ENCODE measurements at regions not wholly inside any gene's neighbourhood (a gene's known extent, or its start where the extent isn't known, plus 50 kb on each side); places are given as distances from the start of the nearest gene placed in this dataset.

DNA sequence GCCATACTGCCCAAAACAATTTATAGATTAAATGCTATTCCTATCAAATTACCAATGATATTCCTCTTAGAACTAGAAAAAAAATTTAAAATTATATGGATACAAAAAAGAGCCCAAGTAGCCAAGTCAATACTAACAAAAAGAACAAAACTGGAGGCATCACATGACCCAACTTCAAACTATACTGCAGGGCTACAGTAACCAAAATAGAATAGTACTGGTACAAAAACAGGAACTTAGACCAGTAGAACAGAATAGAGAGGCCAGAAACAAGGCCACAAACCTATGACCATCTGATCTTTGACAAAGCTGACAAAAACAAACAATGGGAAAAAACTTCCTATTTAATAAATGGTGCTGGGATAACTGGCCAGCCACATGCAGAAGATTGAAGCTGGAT lies 86.1 kb upstream of the KYNU start:
- no peak for DNase-seq (ENCODE audit: low spot score in 2 of 2)

DNA sequence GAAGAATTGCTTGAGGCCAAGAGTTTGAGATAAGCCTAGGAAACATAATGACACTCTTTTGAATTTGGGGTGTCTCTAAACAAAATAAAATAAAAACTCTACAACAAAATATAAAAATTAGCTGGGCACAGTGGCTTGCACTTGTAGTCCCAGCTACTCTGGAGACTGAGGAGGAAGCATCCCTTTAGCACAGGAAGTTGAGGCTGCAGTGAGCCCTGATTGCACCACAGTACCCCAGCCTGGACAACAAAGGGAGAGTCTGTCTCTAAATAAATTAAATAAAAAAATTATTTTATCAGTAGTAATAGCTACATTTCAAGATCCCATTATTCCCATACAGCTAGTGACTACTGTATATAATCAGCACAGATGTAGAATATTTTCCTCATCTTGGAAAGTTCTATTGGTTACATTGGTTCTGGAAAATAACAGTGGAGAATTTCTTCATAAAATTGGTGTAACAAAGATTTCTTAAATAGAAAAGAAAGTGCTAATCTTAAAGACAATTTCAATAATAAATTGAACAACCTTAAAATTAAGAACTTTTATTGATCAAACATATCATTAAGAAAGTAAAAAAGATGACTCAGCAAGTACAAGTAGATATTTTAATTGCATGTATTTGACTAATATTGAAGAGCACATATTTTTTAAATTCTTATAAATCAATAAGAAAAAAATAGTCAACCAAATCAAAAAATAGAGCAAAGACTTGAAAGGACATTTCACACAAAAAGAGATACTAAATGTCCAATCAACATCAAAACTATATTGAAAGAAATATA lies 90.4 kb upstream of the KYNU start:
- Histone ChIP-seq H3K9me3 (no peaks in the 10 kb centered on the region), H3K4me1 (no peaks in the 10 kb centered on the region), H3K27me3 (ENCODE audit: low read depth) (no peaks in the 10 kb centered on the region), H3K36me3 (replicated peaks) (no peaks in the 10 kb centered on the region), H3K4me3 (no peak overlapping the region)
- no peak for DNase-seq (ENCODE audit: low spot score in 2 of 2)
- in situ Hi-C loops (cut with MboI; ENCODE audit: low sequenced_read_pairs): no loop called here

More for the DNA sequence above, 86.1 kb upstream of the KYNU start:
- Histone ChIP-seq H3K4me3 (no peak overlapping the region), H3K9me3 (no peaks in the 10 kb centered on the region), H3K36me3 (replicated peaks) (no peaks in the 10 kb centered on the region), H3K4me1 (no peaks in the 10 kb centered on the region), H3K27me3 (ENCODE audit: low read depth) (no peaks in the 10 kb centered on the region)
- in situ Hi-C loops (cut with MboI; ENCODE audit: low sequenced_read_pairs): no loop called here

DNA sequence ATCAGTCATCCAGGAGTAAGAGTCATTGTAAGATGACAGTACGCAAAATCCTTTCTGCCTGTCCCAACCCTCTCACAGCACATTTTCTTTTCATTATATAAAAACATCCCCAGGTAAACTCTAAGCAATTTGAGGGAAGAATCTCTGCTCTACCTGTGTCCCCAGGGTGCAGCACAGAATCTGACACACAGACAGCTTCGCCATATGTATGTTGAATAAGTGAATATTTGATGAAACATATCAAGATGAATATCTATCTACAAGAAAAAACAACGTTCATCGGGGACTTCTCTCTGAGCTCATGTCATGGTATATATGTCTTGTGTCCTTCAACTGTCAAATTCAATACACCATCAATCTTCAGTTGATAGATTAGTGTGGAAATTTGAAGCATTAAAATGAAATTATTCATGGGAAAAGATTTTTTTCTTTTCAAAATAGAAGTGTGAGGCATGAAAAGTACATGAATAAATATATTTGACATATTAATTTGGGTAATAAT lies 94.5 kb upstream of the KYNU start:
- H3K4me3 ChIP-seq: no peak overlapping the region
- no peaks in the 10 kb centered on the region for H3K36me3 ChIP-seq (replicated peaks)
- in situ Hi-C loops (cut with MboI; ENCODE audit: low sequenced_read_pairs): no loop called here
- H3K27me3 ChIP-seq (ENCODE audit: low read depth): no peaks in the 10 kb centered on the region
- no peaks in the 10 kb centered on the region for H3K9me3 ChIP-seq
- no peaks in the 10 kb centered on the region for H3K4me1 ChIP-seq
- no peak for DNase-seq (ENCODE audit: low spot score in 2 of 2)

DNA sequence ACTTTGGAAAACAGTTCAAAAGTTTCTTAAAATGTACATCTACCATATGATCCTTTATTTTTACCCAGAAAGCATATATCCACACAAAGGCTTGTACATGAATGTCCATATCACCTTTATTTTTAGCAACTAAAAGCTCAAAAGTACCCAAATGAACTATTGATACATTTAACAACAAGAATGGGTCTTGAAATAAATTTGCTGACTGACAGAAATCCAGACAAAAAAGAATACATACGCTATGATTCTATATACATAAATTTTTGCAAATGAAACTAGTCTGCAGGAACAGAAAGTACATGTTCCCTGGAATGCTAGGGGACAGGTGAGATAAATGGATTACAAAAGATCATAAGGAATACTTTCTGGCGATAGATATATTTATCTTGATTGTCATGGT lies 96.3 kb upstream of the KYNU start:
- H3K27me3 ChIP-seq (ENCODE audit: low read depth): no peaks in the 10 kb centered on the region
- no peak for DNase-seq (ENCODE audit: low spot score in 2 of 2)
- no peak overlapping the region for H3K4me3 ChIP-seq
- no peaks in the 10 kb centered on the region for H3K4me1 ChIP-seq
- no peaks in the 10 kb centered on the region for H3K9me3 ChIP-seq
- H3K36me3 ChIP-seq (replicated peaks): no peaks in the 10 kb centered on the region
- in situ Hi-C loops (cut with MboI; ENCODE audit: low sequenced_read_pairs): no loop called here

DNA sequence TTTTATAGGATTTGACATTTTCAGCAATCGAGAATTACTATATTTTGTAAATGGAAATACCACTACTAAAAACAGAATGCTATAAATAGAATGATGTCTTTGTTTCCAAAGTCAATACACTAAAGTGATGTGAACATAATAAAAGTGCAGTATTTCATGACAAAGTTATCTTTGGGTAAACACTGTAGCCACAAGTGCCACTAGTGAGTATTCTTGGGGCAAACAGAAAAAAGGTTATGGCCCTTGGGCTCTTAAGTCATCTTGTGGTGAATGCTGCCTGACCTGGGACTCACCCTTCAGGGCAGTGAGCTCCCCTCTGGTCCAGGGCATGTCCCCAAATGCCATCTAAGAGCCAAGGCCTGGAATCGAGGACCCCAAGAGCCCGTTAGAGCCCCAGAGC lies 99.2 kb upstream of the KYNU start:
- Histone ChIP-seq H3K36me3 (replicated peaks) (no peaks in the 10 kb centered on the region), H3K9me3 (no peaks in the 10 kb centered on the region), H3K4me3 (no peak overlapping the region), H3K4me1 (no peaks in the 10 kb centered on the region), H3K27me3 (ENCODE audit: low read depth) (no peaks in the 10 kb centered on the region)
- no peak for DNase-seq (ENCODE audit: low spot score in 2 of 2)
- in situ Hi-C loops (cut with MboI; ENCODE audit: low sequenced_read_pairs): no loop called here

DNA sequence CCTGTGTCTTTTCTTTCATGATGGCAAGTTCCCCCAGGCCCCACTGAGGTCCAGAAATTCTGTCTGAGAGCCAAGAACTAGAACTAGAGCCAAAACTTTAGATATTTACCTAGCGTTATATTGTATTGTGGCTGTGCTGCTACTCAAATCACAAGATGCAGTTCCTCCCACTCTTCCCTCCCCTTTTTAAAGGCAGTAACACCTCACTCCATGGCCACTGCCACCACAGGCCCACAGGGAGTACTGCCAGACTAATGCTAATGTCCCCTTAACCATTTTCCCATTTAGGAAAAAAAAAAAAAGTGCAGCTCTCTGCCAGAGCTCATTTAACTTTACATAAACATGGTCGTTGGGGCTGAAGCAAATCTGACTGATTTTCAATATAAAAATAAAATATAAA lies 99.7 kb upstream of the KYNU start:
- in situ Hi-C loops (cut with MboI; ENCODE audit: low sequenced_read_pairs): no loop called here
- H3K4me3 ChIP-seq: no peak overlapping the region
- H3K27me3 ChIP-seq (ENCODE audit: low read depth): no peaks in the 10 kb centered on the region
- DNase-seq (ENCODE audit: low spot score in 2 of 2): no peak
- H3K36me3 ChIP-seq (replicated peaks): no peaks in the 10 kb centered on the region
- H3K9me3 ChIP-seq: no peaks in the 10 kb centered on the region
- no peaks in the 10 kb centered on the region for H3K4me1 ChIP-seq

DNA sequence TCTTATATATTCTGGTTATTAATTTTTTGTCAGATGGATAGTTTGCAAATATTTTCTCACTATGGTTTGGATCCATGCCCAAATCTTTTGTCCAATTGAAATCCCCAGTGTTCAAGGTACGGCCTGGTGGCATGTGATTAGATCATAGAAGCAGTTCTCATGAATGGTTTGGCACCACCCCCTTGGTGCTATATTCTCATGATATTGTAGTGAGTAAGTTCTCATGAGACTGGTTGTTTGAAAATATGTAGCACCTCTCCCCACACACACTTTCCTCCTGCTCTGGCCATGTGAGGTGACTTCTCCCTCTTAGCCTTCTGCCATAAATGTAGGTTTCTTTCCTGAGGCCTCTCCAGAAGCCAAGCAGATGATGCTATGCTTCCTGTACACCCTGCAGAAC lies 107.7 kb upstream of the KYNU start:
- H3K4me1 ChIP-seq: no peaks in the 10 kb centered on the region
- in situ Hi-C loops (cut with MboI; ENCODE audit: low sequenced_read_pairs): no loop called here
- H3K27me3 ChIP-seq (ENCODE audit: low read depth): no peaks in the 10 kb centered on the region
- no peaks in the 10 kb centered on the region for H3K9me3 ChIP-seq
- no peak for DNase-seq (ENCODE audit: low spot score in 2 of 2)
- no peak overlapping the region for H3K4me3 ChIP-seq
- H3K36me3 ChIP-seq (replicated peaks): no peaks in the 10 kb centered on the region

DNA sequence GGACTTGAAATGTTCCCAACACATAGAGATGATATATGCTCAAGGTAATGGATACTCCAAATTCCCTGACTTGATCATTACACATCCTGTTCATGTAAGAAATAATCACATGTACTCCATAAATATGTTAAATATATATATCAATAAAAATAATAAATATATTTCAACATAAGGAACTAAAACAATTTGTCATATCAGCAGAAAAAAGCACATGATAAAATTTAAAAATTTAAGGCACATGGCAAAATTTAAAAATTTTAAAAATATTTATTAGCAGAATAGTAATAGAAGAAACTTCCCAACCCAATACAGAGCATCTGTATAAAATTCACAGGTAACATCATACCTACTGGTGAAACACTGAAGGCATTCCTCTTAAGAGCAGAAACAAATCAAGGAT lies 109.6 kb upstream of the KYNU start:
- in situ Hi-C loops (cut with MboI; ENCODE audit: low sequenced_read_pairs): no loop called here
- H3K27me3 ChIP-seq (ENCODE audit: low read depth): no peaks in the 10 kb centered on the region
- H3K4me1 ChIP-seq: no peaks in the 10 kb centered on the region
- no peak for DNase-seq (ENCODE audit: low spot score in 2 of 2)
- H3K4me3 ChIP-seq: no peak overlapping the region
- H3K36me3 ChIP-seq (replicated peaks): no peaks in the 10 kb centered on the region
- no peaks in the 10 kb centered on the region for H3K9me3 ChIP-seq

DNA sequence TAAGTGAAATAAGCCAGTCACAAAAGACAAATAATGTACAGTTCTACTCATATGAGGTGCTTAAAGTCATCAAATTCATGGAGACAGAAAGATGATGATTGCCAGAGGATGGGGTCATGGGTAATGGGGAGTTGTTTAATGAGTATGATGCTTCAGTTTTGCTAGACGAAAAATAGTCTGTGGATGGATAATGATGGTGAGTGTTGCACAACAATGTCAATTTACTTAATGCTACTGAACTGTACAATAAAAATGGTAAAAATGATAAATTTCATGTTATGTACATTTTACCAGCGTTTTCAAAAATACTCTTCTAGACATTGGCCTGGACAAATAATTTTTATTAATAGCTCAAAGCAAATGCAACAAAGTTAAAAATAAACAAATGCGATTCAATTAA lies 118.5 kb upstream of the KYNU start:
- Histone ChIP-seq H3K36me3 (replicated peaks) (no peaks in the 10 kb centered on the region), H3K27me3 (ENCODE audit: low read depth) (no peaks in the 10 kb centered on the region), H3K4me3 (no peak overlapping the region), H3K4me1 (no peaks in the 10 kb centered on the region), H3K9me3 (no peaks in the 10 kb centered on the region)
- in situ Hi-C loops (cut with MboI; ENCODE audit: low sequenced_read_pairs): no loop called here
- no peak for DNase-seq (ENCODE audit: low spot score in 2 of 2)

DNA sequence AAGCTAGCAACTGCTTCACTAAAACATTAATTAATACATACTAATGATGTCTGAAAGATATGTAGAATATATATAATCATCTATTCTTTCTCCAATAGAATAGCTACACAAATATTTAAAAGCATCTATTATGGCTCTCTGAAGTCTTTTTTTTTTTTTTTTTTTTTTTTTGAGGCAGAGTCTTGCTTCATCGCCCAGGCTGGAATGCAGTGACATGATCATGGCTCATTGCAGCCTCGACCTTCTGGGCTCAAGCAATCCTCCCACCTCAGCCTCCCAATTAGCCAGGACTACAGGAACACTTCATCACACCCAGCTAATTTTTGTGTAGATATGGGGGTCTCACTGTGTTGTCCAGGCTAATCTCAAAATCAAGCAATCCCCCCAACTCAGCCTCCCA lies 120.4 kb upstream of the KYNU start:
- in situ Hi-C loops (cut with MboI; ENCODE audit: low sequenced_read_pairs): no loop called here
- H3K27me3 ChIP-seq (ENCODE audit: low read depth): no peaks in the 10 kb centered on the region
- H3K4me1 ChIP-seq: no peaks in the 10 kb centered on the region
- no peak for DNase-seq (ENCODE audit: low spot score in 2 of 2)
- H3K36me3 ChIP-seq (replicated peaks): no peaks in the 10 kb centered on the region
- H3K4me3 ChIP-seq: no peak overlapping the region
- H3K9me3 ChIP-seq: no peaks in the 10 kb centered on the region

DNA sequence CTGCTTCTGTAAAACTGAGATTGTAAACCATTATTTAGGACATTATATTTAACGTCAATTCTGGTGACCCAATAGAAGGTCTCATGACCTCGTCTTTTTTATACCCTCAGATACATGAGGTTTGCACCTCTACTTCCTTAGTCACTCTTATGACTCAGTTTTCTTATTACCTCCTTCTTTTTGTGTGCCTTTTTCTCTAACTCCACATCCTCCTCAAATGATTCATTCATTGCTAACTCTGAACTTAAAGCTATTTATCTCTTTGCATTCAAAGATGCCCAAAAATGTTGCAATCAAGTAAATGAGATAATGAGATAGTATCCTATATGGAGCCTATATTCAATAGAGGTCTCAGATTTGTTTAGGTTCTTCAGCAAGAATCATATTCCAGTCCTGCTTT lies 121.0 kb upstream of the KYNU start:
- H3K4me1 ChIP-seq: no peaks in the 10 kb centered on the region
- no peak for DNase-seq (ENCODE audit: low spot score in 2 of 2)
- H3K27me3 ChIP-seq (ENCODE audit: low read depth): no peaks in the 10 kb centered on the region
- H3K4me3 ChIP-seq: no peak overlapping the region
- H3K9me3 ChIP-seq: no peaks in the 10 kb centered on the region
- H3K36me3 ChIP-seq (replicated peaks): no peaks in the 10 kb centered on the region
- in situ Hi-C loops (cut with MboI; ENCODE audit: low sequenced_read_pairs): no loop called here

DNA sequence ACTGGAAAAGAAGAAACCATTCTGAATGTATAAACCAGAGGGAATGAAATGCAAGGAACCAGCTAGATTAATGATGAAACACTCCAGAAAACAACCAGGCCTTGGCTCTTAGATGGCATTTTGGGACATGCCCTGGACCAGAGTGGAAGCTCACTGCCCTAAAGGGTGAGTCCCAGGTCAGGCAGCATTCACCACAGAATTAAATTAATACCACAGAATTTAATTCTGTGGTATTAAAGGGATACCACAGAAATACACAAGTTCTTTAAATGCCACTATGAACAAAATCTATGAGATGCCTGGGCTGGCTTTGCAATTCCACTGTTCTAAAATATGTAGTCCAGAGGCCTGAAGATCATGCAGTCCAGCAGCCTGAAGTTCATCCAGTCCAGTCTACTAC lies 122.3 kb upstream of the KYNU start:
- in situ Hi-C loops (cut with MboI; ENCODE audit: low sequenced_read_pairs): no loop called here
- Histone ChIP-seq H3K4me3 (no peak overlapping the region), H3K36me3 (replicated peaks) (no peaks in the 10 kb centered on the region), H3K4me1 (no peaks in the 10 kb centered on the region), H3K27me3 (ENCODE audit: low read depth) (no peaks in the 10 kb centered on the region), H3K9me3 (no peaks in the 10 kb centered on the region)
- no peak for DNase-seq (ENCODE audit: low spot score in 2 of 2)

DNA sequence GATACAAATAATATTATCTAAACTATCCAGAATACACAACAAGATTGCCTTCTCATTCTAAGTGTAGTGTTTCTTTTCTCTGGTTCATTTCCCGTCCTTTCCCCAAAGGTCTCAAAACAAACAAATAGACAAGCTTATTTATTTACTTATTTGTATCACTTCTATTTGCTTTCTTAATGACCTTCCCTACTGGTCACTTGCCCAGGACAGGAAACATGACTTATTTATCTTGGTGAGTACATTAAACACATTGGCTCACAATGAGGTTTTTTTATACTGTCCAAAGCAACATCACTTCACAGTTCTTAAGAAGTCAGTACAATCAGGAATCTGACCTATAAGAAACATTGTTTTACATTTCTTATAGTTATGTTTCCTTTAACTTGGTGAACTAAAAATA lies 123.3 kb upstream of the KYNU start:
- no peak for DNase-seq (ENCODE audit: low spot score in 2 of 2)
- no peak overlapping the region for H3K4me3 ChIP-seq
- no peaks in the 10 kb centered on the region for H3K27me3 ChIP-seq (ENCODE audit: low read depth)
- no peaks in the 10 kb centered on the region for H3K36me3 ChIP-seq (replicated peaks)
- H3K4me1 ChIP-seq: no peaks in the 10 kb centered on the region
- no peaks in the 10 kb centered on the region for H3K9me3 ChIP-seq
- in situ Hi-C loops (cut with MboI; ENCODE audit: low sequenced_read_pairs): no loop called here

DNA sequence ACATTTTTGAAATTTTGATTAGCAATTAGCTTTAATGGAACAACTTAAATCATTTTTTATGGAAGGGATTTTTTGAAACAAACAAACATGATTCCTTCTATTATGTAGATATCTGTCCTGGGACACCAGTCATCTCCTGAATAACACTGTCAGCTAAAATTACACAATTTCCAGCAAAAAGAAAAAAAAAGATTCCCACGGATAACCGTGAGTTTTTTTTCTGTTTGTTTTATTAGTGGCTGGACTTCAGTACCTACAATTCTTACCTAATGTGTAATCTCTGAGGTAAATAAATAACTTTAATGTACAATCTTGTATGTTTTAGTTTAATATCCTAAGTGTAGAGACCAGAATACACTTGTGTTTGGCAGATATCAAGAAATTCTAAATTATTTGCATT lies 126.6 kb upstream of the KYNU start:
- Histone ChIP-seq H3K4me1 (no peaks in the 10 kb centered on the region), H3K9me3 (no peaks in the 10 kb centered on the region), H3K27me3 (ENCODE audit: low read depth) (no peaks in the 10 kb centered on the region), H3K4me3 (no peak overlapping the region), H3K36me3 (replicated peaks) (no peaks in the 10 kb centered on the region)
- in situ Hi-C loops (cut with MboI; ENCODE audit: low sequenced_read_pairs): no loop called here
- no peak for DNase-seq (ENCODE audit: low spot score in 2 of 2)

DNA sequence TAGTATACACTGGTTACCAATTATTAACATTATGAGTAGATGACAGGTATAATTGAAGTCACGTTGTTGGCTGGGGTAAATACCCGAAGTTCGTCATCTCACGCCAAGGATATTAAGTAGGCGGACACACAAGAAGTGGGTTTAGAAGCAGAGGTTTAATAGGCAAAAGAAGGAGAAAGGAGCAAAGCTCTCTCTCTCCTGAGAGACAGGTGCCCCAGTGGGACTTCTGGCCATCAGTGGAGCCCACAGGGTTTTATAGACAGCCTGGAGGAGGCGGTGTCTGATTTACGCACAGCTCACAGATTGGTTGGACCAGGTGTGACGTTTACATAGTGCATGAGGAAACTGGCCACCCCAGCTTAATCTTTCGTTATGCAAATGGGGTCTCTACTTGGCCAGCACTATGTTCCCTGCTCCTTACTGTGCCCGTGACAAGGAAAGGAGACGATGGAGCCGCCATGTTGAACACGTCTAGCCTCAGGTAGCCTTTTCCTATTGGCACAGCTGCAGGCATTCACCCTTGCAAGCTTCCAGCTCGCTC lies 128.8 kb upstream of the KYNU start:
- no peak for DNase-seq (ENCODE audit: low spot score in 2 of 2)
- H3K36me3 ChIP-seq (replicated peaks): no peaks in the 10 kb centered on the region
- in situ Hi-C loops (cut with MboI; ENCODE audit: low sequenced_read_pairs): no loop called here
- H3K27me3 ChIP-seq (ENCODE audit: low read depth): no peaks in the 10 kb centered on the region
- no peak overlapping the region for H3K4me3 ChIP-seq
- no peaks in the 10 kb centered on the region for H3K9me3 ChIP-seq
- no peaks in the 10 kb centered on the region for H3K4me1 ChIP-seq

Measured in HAP-1 (cell line).